ENCODE measurements at regions not wholly inside any gene's neighbourhood (a gene's known extent, or its start where the extent isn't known, plus 50 kb on each side); places are given as distances from the start of the nearest gene placed in this dataset.

DNA sequence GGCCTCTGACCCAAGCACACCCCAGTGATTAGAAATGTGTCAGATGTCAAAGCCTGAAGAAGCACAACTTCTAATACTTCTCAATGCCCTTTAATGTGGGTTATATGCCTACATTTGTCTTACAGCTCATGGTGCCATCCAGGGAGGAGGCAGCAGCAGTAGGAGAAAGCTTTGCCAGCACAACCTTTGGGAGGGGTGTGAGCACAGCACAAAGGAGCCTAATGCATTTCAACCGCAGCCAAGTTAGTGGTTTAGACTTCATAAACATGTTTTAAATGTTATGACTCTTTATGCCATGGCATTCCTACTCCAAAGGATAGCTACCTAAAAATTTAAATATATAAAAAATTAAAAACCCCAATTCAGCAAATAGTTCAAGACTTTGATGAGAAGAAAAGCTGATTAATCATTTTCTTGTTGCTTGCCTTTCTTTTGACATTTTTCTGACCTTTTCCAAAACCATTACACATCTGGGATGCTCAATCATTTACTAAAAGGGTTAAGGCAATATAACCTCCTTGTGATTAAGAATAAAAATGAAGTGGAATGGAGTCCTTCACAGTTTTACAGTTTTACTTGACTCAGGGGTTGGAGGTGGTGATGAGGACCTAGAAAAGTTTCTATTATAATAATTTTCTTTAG is 142.7 kb downstream of the DLEU7 start:
- Histone ChIP-seq H3K36me3 (ENCODE audit: control insufficient read depth, insufficient read depth, low read length) (no peaks in the 10 kb centered on the region), H3K9me3 (ENCODE audit: control insufficient read depth, insufficient read depth, low read depth, low read length) (no peaks in the 10 kb centered on the region), H3K9ac (ENCODE audit: insufficient read depth, low read length) (no peak overlapping the region), H3K27ac (ENCODE audit: insufficient read depth, low read length) (no peak overlapping the region), H3K27me3 (ENCODE audit: control insufficient read depth, insufficient read depth, low read length) (no peaks in the 10 kb centered on the region), H3K79me2 (ENCODE audit: control insufficient read depth, insufficient read depth, low read length) (no peaks in the 10 kb centered on the region), H3K4me1 (ENCODE audit: control insufficient read depth, extremely low read depth, insufficient read depth, low read length) (no peaks in the 10 kb centered on the region), H2AFZ (ENCODE audit: low read length) (no peak overlapping the region), H3K4me3 (replicated peaks in 1 of 4; ENCODE audit: control extremely low read depth in 1 of 4, insufficient read depth in 1 of 4, low read depth in 3 of 4, low read length in 4 of 4) (no peak overlapping the region), H4K20me1 (ENCODE audit: control insufficient read depth, extremely low read depth, insufficient read depth, low read length) (no peaks in the 10 kb centered on the region), H3K4me2 (ENCODE audit: extremely low read depth, insufficient read depth, low read length) (no peak overlapping the region)
- TF ChIP-seq EZH2 (IDR thresholded peaks at IDR 0.05; ENCODE audit: low read length, missing control alignments) (no peak), CTCF (conservative IDR thresholded peaks at IDR 0.05 in 1 of 2, IDR thresholded peaks at IDR 0.05 in 1 of 2; ENCODE audit: low read depth in 1 of 2, low read length in 2 of 2) (no peak)
- DNase-seq (ENCODE audit: low read depth in 2 of 2) = peak in 1 of 2 donors; percentile 53

- H3K9me3 ChIP-seq (ENCODE audit: control insufficient read depth, insufficient read depth, low read depth, low read length) = no peaks in the 10 kb centered on the region
- no peaks in the 10 kb centered on the region for H3K27me3 ChIP-seq (ENCODE audit: control insufficient read depth, insufficient read depth, low read length)
- no peaks in the 10 kb centered on the region for H3K79me2 ChIP-seq (ENCODE audit: control insufficient read depth, insufficient read depth, low read length)
- H3K4me3 ChIP-seq (replicated peaks in 1 of 4; ENCODE audit: control extremely low read depth in 1 of 4, insufficient read depth in 1 of 4, low read depth in 3 of 4, low read length in 4 of 4) = no peak overlapping the region
- no peak overlapping the region for H3K9ac ChIP-seq (ENCODE audit: insufficient read depth, low read length)
- no peak overlapping the region for H3K4me2 ChIP-seq (ENCODE audit: extremely low read depth, insufficient read depth, low read length)
- H3K4me1 ChIP-seq (ENCODE audit: control insufficient read depth, extremely low read depth, insufficient read depth, low read length) = no peaks in the 10 kb centered on the region
- H3K27ac ChIP-seq (ENCODE audit: insufficient read depth, low read length) = no peak overlapping the region
- H4K20me1 ChIP-seq (ENCODE audit: control insufficient read depth, extremely low read depth, insufficient read depth, low read length) = no peaks in the 10 kb centered on the region
- H3K36me3 ChIP-seq (ENCODE audit: control insufficient read depth, insufficient read depth, low read length) = no peaks in the 10 kb centered on the region
- no peak for DNase-seq (ENCODE audit: low read depth in 2 of 2)
- TF ChIP-seq CTCF (conservative IDR thresholded peaks at IDR 0.05 in 1 of 2, IDR thresholded peaks at IDR 0.05 in 1 of 2; ENCODE audit: low read depth in 1 of 2, low read length in 2 of 2) (no peak), EZH2 (IDR thresholded peaks at IDR 0.05; ENCODE audit: low read length, missing control alignments) (no peak)
- no peak overlapping the region for H2AFZ ChIP-seq (ENCODE audit: low read length)
Observed at GRCh38 chr13:50701469-50701868, 142.0 kb downstream of the DLEU7 start.

DNA sequence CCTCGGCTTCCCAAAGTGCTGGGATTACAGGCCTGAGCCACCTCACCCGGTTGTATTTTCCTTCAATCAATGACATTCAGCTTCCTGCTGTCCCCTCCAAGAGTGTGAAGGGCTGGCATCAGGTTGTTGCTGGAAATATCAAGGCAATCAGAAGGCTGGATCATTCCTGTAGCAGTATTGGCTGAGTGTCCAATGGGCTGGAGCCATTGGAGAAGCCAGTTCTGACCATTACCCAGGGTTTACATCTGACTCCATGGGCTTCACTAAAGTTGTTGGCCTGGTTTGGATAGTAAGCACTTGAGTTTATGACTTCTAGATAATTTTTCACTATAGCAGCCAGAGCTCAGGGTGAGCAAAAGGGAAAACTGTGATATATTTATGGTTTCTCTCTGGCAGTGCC is 137.0 kb downstream of the DLEU7 start:
- Histone ChIP-seq H3K27ac (ENCODE audit: insufficient read depth, low read length) (no peak overlapping the region), H3K36me3 (ENCODE audit: control insufficient read depth, insufficient read depth, low read length) (no peaks in the 10 kb centered on the region), H3K27me3 (ENCODE audit: control insufficient read depth, insufficient read depth, low read length) (no peaks in the 10 kb centered on the region), H3K79me2 (ENCODE audit: control insufficient read depth, insufficient read depth, low read length) (no peaks in the 10 kb centered on the region), H3K9me3 (ENCODE audit: control insufficient read depth, insufficient read depth, low read depth, low read length) (no peaks in the 10 kb centered on the region), H3K9ac (ENCODE audit: insufficient read depth, low read length) (no peak overlapping the region), H3K4me1 (ENCODE audit: control insufficient read depth, extremely low read depth, insufficient read depth, low read length) (no peaks in the 10 kb centered on the region), H2AFZ (ENCODE audit: low read length) (no peak overlapping the region), H3K4me2 (ENCODE audit: extremely low read depth, insufficient read depth, low read length) (no peak overlapping the region), H3K4me3 (replicated peaks in 1 of 4; ENCODE audit: control extremely low read depth in 1 of 4, insufficient read depth in 1 of 4, low read depth in 3 of 4, low read length in 4 of 4) (no peak overlapping the region), H4K20me1 (ENCODE audit: control insufficient read depth, extremely low read depth, insufficient read depth, low read length) (no peaks in the 10 kb centered on the region)
- no peak for DNase-seq (ENCODE audit: low read depth in 2 of 2)
- TF ChIP-seq CTCF (conservative IDR thresholded peaks at IDR 0.05 in 1 of 2, IDR thresholded peaks at IDR 0.05 in 1 of 2; ENCODE audit: low read depth in 1 of 2, low read length in 2 of 2) (no peak), EZH2 (IDR thresholded peaks at IDR 0.05; ENCODE audit: low read length, missing control alignments) (no peak)

All from fibroblast of lung (primary cell).